ENCODE measurements at regions not wholly inside any gene's neighbourhood (a gene's known extent, or its start where the extent isn't known, plus 50 kb on each side); places are given as distances from the start of the nearest gene placed in this dataset.

- TF ChIP-seq, protein P1, sequence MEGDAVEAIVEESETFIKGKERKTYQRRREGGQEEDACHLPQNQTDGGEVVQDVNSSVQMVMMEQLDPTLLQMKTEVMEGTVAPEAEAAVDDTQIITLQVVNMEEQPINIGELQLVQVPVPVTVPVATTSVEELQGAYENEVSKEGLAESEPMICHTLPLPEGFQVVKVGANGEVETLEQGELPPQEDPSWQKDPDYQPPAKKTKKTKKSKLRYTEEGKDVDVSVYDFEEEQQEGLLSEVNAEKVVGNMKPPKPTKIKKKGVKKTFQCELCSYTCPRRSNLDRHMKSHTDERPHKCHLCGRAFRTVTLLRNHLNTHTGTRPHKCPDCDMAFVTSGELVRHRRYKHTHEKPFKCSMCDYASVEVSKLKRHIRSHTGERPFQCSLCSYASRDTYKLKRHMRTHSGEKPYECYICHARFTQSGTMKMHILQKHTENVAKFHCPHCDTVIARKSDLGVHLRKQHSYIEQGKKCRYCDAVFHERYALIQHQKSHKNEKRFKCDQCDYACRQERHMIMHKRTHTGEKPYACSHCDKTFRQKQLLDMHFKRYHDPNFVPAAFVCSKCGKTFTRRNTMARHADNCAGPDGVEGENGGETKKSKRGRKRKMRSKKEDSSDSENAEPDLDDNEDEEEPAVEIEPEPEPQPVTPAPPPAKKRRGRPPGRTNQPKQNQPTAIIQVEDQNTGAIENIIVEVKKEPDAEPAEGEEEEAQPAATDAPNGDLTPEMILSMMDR (IDR thresholded peaks at IDR 0.05), result no peak
- DNase-seq, result no peak
- H3K27me3 ChIP-seq, result no peaks in the 10 kb centered on the region
- H3K9me3 ChIP-seq, result no peaks in the 10 kb centered on the region
- H3K4me1 ChIP-seq, result no peaks in the 10 kb centered on the region
- intact Hi-C loops (cut with DNase I; ENCODE audit: low total_unique reads), result no loop called here
- no peaks in the 10 kb centered on the region for H3K36me3 ChIP-seq
- no peak overlapping the region for H3K4me3 ChIP-seq
- no peak overlapping the region for H3K27ac ChIP-seq
These were observed 60.8 kb upstream of the MED13L start for GRCh38 chr12:116338064-116338846.

DNA sequence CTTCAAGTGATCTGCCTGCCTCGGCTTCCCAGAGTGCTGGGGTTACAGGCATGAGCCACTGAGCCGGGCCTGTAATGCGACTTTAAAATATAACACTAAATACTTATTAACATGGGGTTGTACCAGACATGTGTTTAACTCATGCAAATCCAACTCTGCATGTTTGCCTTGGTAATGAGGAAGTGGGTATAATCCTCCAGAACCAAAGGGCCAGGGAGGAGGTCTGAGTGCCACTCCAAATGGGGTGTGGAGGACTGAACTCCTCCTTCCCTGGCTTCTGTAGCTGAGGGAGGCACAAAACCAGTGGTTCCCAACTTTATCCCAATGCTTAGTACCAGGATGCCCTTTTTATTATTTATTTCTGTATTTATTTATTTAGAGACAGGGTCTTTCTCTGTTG, 61.6 kb upstream of the MED13L start:
- TF ChIP-seq, protein P1 (IDR thresholded peaks at IDR 0.05), result no peak
- Histone ChIP-seq H3K27ac (no peak overlapping the region), H3K9me3 (no peaks in the 10 kb centered on the region), H3K4me3 (no peak overlapping the region), H3K36me3 (no peaks in the 10 kb centered on the region), H3K4me1 (no peaks in the 10 kb centered on the region), H3K27me3 (no peaks in the 10 kb centered on the region)
- intact Hi-C loops (cut with DNase I; ENCODE audit: low total_unique reads), result no loop called here
- no peak for DNase-seq

GRCh38 chr12:116339800-116340371, 62.4 kb upstream of the MED13L start:
- no peak for DNase-seq
- no peaks in the 10 kb centered on the region for H3K9me3 ChIP-seq
- intact Hi-C loops (cut with DNase I; ENCODE audit: low total_unique reads), result no loop called here
- TF ChIP-seq, protein P1 (IDR thresholded peaks at IDR 0.05), result no peak
- H3K36me3 ChIP-seq, result no peaks in the 10 kb centered on the region
- H3K4me3 ChIP-seq, result no peak overlapping the region
- no peaks in the 10 kb centered on the region for H3K27me3 ChIP-seq
- no peaks in the 10 kb centered on the region for H3K4me1 ChIP-seq
- H3K27ac ChIP-seq, result no peak overlapping the region

DNA sequence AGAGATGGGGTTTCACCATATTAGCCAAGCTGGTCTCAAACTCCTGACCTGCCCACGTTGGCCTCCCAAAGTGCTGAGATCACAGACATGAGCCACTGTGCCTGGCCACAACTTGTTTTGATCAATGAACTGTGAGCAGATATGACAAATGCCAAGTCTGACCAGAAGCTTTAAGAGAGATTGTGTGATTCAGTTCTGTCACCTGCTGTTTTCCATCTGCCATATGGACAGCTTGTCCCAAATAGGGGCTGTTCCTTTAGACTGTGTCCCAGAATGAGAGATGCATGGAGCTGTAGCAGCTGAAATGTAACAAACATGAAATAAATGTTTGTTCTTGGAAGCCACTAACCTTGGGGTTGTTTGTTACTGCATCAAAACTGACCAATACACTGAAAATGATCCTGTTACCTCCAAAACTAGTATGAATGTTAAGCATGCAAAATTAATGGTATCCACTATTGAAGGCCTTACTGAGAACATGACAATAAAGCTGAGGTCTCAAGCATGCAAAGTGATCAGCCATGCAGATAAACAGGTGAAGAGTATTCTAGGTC, 65.9 kb upstream of the MED13L start:
- no peaks in the 10 kb centered on the region for H3K36me3 ChIP-seq
- H3K9me3 ChIP-seq, result no peaks in the 10 kb centered on the region
- no peak for DNase-seq
- H3K4me1 ChIP-seq, result peaks cover 0 to 19% (median 11%) of the 10 kb centered on the region in 4 donors
- no peak overlapping the region for H3K27ac ChIP-seq
- no peaks in the 10 kb centered on the region for H3K27me3 ChIP-seq
- intact Hi-C loops (cut with DNase I; ENCODE audit: low total_unique reads), result no loop called here
- TF ChIP-seq, protein P1 (IDR thresholded peaks at IDR 0.05), result no peak
- no peak overlapping the region for H3K4me3 ChIP-seq

DNA sequence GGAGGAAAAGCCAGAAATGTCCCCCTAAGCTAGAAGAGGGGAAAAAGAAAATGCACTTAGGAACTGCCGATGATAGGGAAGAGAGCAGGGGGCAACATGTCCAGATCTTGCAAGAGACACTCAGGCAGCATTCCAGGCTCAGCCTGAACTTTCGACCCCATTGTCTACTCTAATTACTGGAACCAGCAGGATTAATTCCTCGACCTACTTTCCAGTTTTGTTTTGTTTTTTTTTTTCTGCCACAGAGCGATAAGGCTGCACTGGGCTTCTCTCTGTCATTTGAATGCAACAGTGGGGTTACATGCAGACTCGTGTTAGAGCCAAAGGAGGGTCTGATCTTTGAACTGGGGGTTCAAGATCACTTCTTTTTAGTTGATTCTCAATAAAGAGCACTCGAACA, 68.7 kb upstream of the MED13L start:
- no peak overlapping the region for H3K27ac ChIP-seq
- H3K36me3 ChIP-seq, result no peaks in the 10 kb centered on the region
- TF ChIP-seq, protein P1 (IDR thresholded peaks at IDR 0.05), result no peak
- H3K27me3 ChIP-seq, result no peaks in the 10 kb centered on the region
- DNase-seq, result no peak
- no peaks in the 10 kb centered on the region for H3K9me3 ChIP-seq
- intact Hi-C loops (cut with DNase I; ENCODE audit: low total_unique reads), result no loop called here
- H3K4me3 ChIP-seq, result no peak overlapping the region
- H3K4me1 ChIP-seq, result peaks cover 0 to 19% (median 11%) of the 10 kb centered on the region in 4 donors
